ENCODE measurements at regions not wholly inside any gene's neighbourhood (a gene's known extent, or its start where the extent isn't known, plus 50 kb on each side); places are given as distances from the start of the nearest gene placed in this dataset.

- DNase-seq (ENCODE audit: low read depth): no peak
- TF ChIP-seq CTCF (IDR thresholded peaks at IDR 0.05; ENCODE audit: insufficient read depth, low read depth, low read length, missing control alignments): no peak
These were observed 58.3 kb upstream of the CFAP20DC start for GRCh38 chr3:59107856-59108815.

GRCh38 chr3:59106085-59106648 is 56.3 kb upstream of the CFAP20DC start:
- no peak overlapping the region for H3K4me3 ChIP-seq (ENCODE audit: low read depth, low read length)
- no peak for DNase-seq (ENCODE audit: low read depth)
- TF ChIP-seq CTCF (IDR thresholded peaks at IDR 0.05; ENCODE audit: insufficient read depth, low read depth, low read length, missing control alignments): no peak

More at GRCh38 chr3:59107856-59108815, 58.3 kb upstream of the CFAP20DC start:
- H3K4me3 ChIP-seq (ENCODE audit: low read depth, low read length): no peak overlapping the region

GRCh38 chr3:59103552-59103951 is 53.7 kb upstream of the CFAP20DC start:
- no peak for DNase-seq (ENCODE audit: low read depth)
- H3K4me3 ChIP-seq (ENCODE audit: low read depth, low read length): no peak overlapping the region
- TF ChIP-seq CTCF (IDR thresholded peaks at IDR 0.05; ENCODE audit: insufficient read depth, low read depth, low read length, missing control alignments): no peak

- no peak overlapping the region for H3K4me3 ChIP-seq (ENCODE audit: low read depth, low read length)
- DNase-seq (ENCODE audit: low read depth): no peak
- no peak for TF ChIP-seq CTCF (IDR thresholded peaks at IDR 0.05; ENCODE audit: insufficient read depth, low read depth, low read length, missing control alignments)
These were observed 51.5 kb upstream of the CFAP20DC start for GRCh38 chr3:59101231-59101736.

Measured in GM12865 (cell line).